ENCODE measurements at regions not wholly inside any gene's neighbourhood (a gene's known extent, or its start where the extent isn't known, plus 50 kb on each side); places are given as distances from the start of the nearest gene placed in this dataset.

GRCh38 chr17:79519601-79520000 is 91.2 kb downstream of the RBFOX3 start:
- no peak overlapping the region for H3K9ac ChIP-seq (ENCODE audit: low read depth, low read length)
- H3K4me1 ChIP-seq (ENCODE audit: insufficient read depth, low read length), result no peaks in the 10 kb centered on the region
- no peaks in the 10 kb centered on the region for H3K36me3 ChIP-seq (ENCODE audit: insufficient read depth, low read length)
- no peaks in the 10 kb centered on the region for H3K9me3 ChIP-seq (ENCODE audit: control insufficient read depth, insufficient read depth, low read length)

- Histone ChIP-seq H3K4me1 (ENCODE audit: insufficient read depth, low read length) (no peaks in the 10 kb centered on the region), H3K9ac (ENCODE audit: low read depth, low read length) (no peak overlapping the region), H3K9me3 (ENCODE audit: control insufficient read depth, insufficient read depth, low read length) (no peaks in the 10 kb centered on the region), H3K36me3 (ENCODE audit: insufficient read depth, low read length) (no peaks in the 10 kb centered on the region)
Measured at GRCh38 chr17:79518585-79519523, 92.0 kb downstream of the RBFOX3 start.

GRCh38 chr17:79517827-79518584 is 92.8 kb downstream of the RBFOX3 start:
- no peaks in the 10 kb centered on the region for H3K9me3 ChIP-seq (ENCODE audit: control insufficient read depth, insufficient read depth, low read length)
- H3K36me3 ChIP-seq (ENCODE audit: insufficient read depth, low read length), result no peaks in the 10 kb centered on the region
- H3K4me1 ChIP-seq (ENCODE audit: insufficient read depth, low read length), result no peaks in the 10 kb centered on the region
- no peak overlapping the region for H3K9ac ChIP-seq (ENCODE audit: low read depth, low read length)

- Histone ChIP-seq H3K4me1 (ENCODE audit: insufficient read depth, low read length) (no peaks in the 10 kb centered on the region), H3K9me3 (ENCODE audit: control insufficient read depth, insufficient read depth, low read length) (no peaks in the 10 kb centered on the region)
Measured at GRCh38 chr17:79515646-79516571, 94.9 kb downstream of the RBFOX3 start.

GRCh38 chr17:79515110-79515509 is 95.7 kb downstream of the RBFOX3 start:
- H3K9me3 ChIP-seq (ENCODE audit: control insufficient read depth, insufficient read depth, low read length), result no peaks in the 10 kb centered on the region
- H3K9ac ChIP-seq (ENCODE audit: low read depth, low read length), result no peak overlapping the region
- no peaks in the 10 kb centered on the region for H3K36me3 ChIP-seq (ENCODE audit: insufficient read depth, low read length)
- no peaks in the 10 kb centered on the region for H3K4me1 ChIP-seq (ENCODE audit: insufficient read depth, low read length)

More at GRCh38 chr17:79515646-79516571, 94.9 kb downstream of the RBFOX3 start:
- H3K36me3 ChIP-seq (ENCODE audit: insufficient read depth, low read length), result no peaks in the 10 kb centered on the region
- H3K9ac ChIP-seq (ENCODE audit: low read depth, low read length), result no peak overlapping the region

GRCh38 chr17:79513820-79514535 is 96.9 kb downstream of the RBFOX3 start:
- Histone ChIP-seq H3K9me3 (ENCODE audit: control insufficient read depth, insufficient read depth, low read length) (no peaks in the 10 kb centered on the region), H3K4me1 (ENCODE audit: insufficient read depth, low read length) (no peaks in the 10 kb centered on the region), H3K9ac (ENCODE audit: low read depth, low read length) (no peak overlapping the region), H3K36me3 (ENCODE audit: insufficient read depth, low read length) (no peaks in the 10 kb centered on the region)

- no peaks in the 10 kb centered on the region; the same call in 1 of the 2 replicates for H3K4me1 ChIP-seq (ENCODE audit: insufficient read depth, low read length)
- H3K36me3 ChIP-seq (ENCODE audit: insufficient read depth, low read length), result no peaks in the 10 kb centered on the region
- H3K9me3 ChIP-seq (ENCODE audit: control insufficient read depth, insufficient read depth, low read length), result no peaks in the 10 kb centered on the region
- no peak overlapping the region for H3K9ac ChIP-seq (ENCODE audit: low read depth, low read length)
Measured at GRCh38 chr17:79513206-79513605, 97.6 kb downstream of the RBFOX3 start.

GRCh38 chr17:79511471-79511870 is 99.4 kb downstream of the RBFOX3 start:
- no peaks in the 10 kb centered on the region for H3K36me3 ChIP-seq (ENCODE audit: insufficient read depth, low read length)
- H3K4me1 ChIP-seq (ENCODE audit: insufficient read depth, low read length), result no peaks in the 10 kb centered on the region; the same call in 1 of the 2 replicates
- H3K9ac ChIP-seq (ENCODE audit: low read depth, low read length), result no peak overlapping the region
- H3K9me3 ChIP-seq (ENCODE audit: control insufficient read depth, insufficient read depth, low read length), result no peaks in the 10 kb centered on the region

GRCh38 chr17:79510071-79510470 is 100.8 kb downstream of the RBFOX3 start:
- H3K36me3 ChIP-seq (ENCODE audit: insufficient read depth, low read length), result no peaks in the 10 kb centered on the region
- H3K9me3 ChIP-seq (ENCODE audit: control insufficient read depth, insufficient read depth, low read length), result no peaks in the 10 kb centered on the region
- no peaks in the 10 kb centered on the region; the same call in 1 of the 2 replicates for H3K4me1 ChIP-seq (ENCODE audit: insufficient read depth, low read length)
- H3K9ac ChIP-seq (ENCODE audit: low read depth, low read length), result no peak overlapping the region

GRCh38 chr17:79509490-79509889 is 101.4 kb downstream of the RBFOX3 start:
- no peaks in the 10 kb centered on the region for H3K9me3 ChIP-seq (ENCODE audit: control insufficient read depth, insufficient read depth, low read length)
- H3K36me3 ChIP-seq (ENCODE audit: insufficient read depth, low read length), result no peaks in the 10 kb centered on the region
- H3K4me1 ChIP-seq (ENCODE audit: insufficient read depth, low read length), result no peaks in the 10 kb centered on the region; the same call in 1 of the 2 replicates
- H3K9ac ChIP-seq (ENCODE audit: low read depth, low read length), result no peak overlapping the region

- no peaks in the 10 kb centered on the region; the same call in 1 of the 2 replicates for H3K4me1 ChIP-seq (ENCODE audit: insufficient read depth, low read length)
- no peaks in the 10 kb centered on the region for H3K36me3 ChIP-seq (ENCODE audit: insufficient read depth, low read length)
- H3K9ac ChIP-seq (ENCODE audit: low read depth, low read length), result no peak overlapping the region
- no peaks in the 10 kb centered on the region for H3K9me3 ChIP-seq (ENCODE audit: control insufficient read depth, insufficient read depth, low read length)
Measured at GRCh38 chr17:79509008-79509407, 101.8 kb downstream of the RBFOX3 start.

GRCh38 chr17:79508291-79508716 is 102.5 kb downstream of the RBFOX3 start:
- H3K9ac ChIP-seq (ENCODE audit: low read depth, low read length), result no peak overlapping the region
- H3K4me1 ChIP-seq (ENCODE audit: insufficient read depth, low read length), result no peaks in the 10 kb centered on the region; the same call in 1 of the 2 replicates
- no peaks in the 10 kb centered on the region for H3K36me3 ChIP-seq (ENCODE audit: insufficient read depth, low read length)
- no peaks in the 10 kb centered on the region for H3K9me3 ChIP-seq (ENCODE audit: control insufficient read depth, insufficient read depth, low read length)

GRCh38 chr17:79506955-79507354 is 103.9 kb downstream of the RBFOX3 start:
- Histone ChIP-seq H3K4me1 (ENCODE audit: insufficient read depth, low read length) (no peaks in the 10 kb centered on the region; the same call in 1 of the 2 replicates), H3K36me3 (ENCODE audit: insufficient read depth, low read length) (no peaks in the 10 kb centered on the region), H3K9me3 (ENCODE audit: control insufficient read depth, insufficient read depth, low read length) (no peaks in the 10 kb centered on the region), H3K9ac (ENCODE audit: low read depth, low read length) (no peak overlapping the region)
